HTR-8/SVneo (cell line): ENCODE measurements at regions not wholly inside any gene's neighbourhood (a gene's known extent, or its start where the extent isn't known, plus 50 kb on each side); places are given as distances from the start of the nearest gene placed in this dataset.

Experiments used
- DNase-seq: peaks from one replicate; pipeline ENCODE4 v3.0.0; 2011; ENCODE audit warnings: low spot score, mixed read lengths; ENCODE audit not compliant: insufficient read length
- FAIRE-seq: peaks from 2 replicates; lab custom pipeline; 2011; peaks lifted over from hg19 to GRCh38; lab: Jason Lieb, UNC

DNA sequence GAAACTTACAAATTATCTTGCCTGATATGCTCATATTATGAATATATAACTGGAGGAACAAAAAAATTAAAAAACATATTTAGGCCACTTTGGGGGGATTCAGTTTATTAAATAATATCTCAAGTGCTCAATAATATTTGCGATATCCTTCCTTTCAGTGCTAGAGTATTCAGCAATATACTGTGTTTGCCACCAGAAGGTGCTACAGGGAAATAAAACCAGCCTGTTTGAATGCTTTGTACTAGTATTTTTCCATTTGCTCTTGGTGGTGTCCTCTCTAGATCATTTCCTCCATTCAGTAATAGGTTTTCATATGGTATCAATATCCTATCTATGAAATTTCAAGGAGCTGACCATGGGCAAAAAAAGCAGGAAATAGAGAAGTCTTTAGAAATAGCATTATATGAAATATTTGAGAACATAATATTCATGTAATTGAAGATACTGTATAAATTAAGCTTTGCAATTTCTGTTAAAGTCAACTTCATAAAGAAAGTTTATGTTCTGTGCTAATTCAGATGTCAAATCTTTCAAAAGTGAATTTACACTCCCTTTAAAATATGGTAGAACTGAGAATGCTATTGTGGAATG is 106.2 kb upstream of the NAV3 start:
- FAIRE-seq (no peak), DNase-seq (no peak)

DNA sequence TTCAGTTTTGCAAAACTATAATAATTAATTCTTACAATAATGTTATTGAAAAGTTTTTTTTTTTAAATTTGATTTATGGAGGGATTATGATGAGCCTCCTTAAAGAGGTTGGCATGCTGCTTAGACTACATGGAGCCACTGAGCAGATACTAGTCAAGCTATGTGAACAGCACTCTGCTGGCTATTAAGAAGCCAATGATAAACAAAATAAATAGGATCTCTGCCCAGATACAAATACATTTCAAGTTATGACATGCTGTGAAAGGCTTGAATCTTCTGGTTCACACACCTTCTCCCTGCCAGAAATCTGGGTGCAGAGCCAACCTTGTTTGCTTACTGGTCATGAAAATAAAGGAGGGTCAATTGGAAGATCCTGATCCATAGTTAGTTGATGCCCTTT is 107.4 kb upstream of the NAV3 start:
- no peak for FAIRE-seq
- DNase-seq: no peak

- FAIRE-seq (no peak), DNase-seq (no peak)
Observed at GRCh38 chr12:77722536-77722935, 108.2 kb upstream of the NAV3 start.

- no peak for FAIRE-seq
- DNase-seq: no peak
Observed at GRCh38 chr12:77720258-77720657, 110.4 kb upstream of the NAV3 start.

DNA sequence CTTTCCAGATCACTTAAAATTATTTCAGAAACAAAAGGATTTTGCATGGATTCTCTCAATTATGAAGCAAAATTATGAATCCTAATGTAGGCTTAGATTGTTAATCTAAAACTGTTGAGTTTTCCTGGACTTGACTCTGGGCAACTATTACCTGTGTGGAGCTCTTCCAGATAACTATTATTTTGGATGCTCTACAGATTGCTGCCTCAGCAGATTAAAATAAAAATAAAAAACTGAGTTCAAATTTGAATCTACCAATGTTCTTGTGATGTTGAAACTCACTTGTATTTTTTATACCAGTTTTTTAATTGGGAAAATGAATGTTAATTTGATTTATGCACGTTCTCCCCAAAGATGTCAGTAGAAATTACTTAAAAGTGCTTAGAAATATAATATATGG is 120.5 kb upstream of the NAV3 start:
- FAIRE-seq (no peak), DNase-seq (no peak)

DNA sequence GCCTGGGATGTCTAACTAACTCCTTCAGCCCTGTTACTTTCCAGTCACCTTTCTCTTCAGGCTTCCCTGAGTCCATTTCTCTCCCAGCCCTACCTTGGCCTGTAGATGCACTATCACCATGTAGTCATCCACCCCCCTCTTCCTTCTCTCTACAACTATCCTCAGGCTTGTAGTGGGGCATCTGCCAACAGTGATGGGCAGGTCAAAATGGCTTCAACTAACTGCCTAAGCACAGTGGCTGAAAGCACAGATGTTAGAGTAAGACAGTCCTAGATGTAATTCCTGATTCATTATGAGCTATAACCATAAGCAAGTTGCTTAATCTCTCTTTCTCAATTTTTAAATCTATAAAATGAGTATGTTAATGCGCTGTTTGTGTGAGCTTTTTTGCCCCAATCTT is 133.6 kb upstream of the NAV3 start:
- DNase-seq (no peak), FAIRE-seq (no peak)

DNA sequence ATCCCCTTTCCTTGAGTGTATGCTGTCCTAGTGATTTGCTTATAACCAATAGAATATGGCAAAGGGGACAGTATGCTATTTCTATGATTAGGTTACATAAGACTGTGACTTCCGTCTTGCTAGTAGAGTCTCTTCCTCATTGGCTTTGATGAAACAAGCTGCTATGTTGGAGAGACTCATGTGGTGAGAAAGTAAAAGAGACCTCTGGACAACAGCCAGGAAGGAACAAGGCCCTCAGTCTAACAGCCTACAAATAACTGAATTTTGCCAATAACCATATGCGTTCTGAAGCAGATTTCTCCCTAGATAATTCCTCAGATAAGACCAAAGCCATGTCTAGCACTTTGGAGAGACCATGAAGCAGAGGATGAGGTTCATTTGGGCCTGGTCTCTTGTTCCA is 134.5 kb upstream of the NAV3 start:
- no peak for DNase-seq
- FAIRE-seq: no peak

DNA sequence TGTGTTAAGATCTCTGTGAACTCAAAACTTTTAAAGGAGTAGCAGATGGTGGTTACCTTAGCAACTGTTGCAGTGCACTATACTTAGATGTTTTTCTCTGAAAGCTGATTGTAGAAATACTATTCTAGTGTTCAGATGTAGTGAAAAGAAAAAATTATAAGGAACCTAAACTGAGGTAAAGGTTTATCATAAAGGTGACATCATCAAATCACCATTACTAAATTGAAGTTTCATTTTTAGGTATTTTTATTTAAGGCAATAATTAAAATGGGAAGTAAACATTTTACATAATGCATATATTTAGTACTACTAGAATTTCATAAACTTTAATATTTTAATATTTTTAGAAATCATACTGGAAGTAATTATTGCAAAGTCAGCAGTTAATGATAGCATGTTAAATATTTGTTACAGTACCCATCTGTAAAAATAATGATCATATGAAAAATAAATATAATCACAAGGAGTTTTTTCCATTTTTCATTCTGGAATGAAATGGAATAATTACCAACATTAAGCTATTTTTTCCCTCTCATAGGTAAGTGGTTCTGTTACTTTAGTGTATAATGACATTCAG is 141.1 kb upstream of the NAV3 start:
- no peak for FAIRE-seq
- DNase-seq: no peak

- FAIRE-seq: no peak
- no peak for DNase-seq
Observed at GRCh38 chr12:77687321-77687720, 143.4 kb upstream of the NAV3 start.

DNA sequence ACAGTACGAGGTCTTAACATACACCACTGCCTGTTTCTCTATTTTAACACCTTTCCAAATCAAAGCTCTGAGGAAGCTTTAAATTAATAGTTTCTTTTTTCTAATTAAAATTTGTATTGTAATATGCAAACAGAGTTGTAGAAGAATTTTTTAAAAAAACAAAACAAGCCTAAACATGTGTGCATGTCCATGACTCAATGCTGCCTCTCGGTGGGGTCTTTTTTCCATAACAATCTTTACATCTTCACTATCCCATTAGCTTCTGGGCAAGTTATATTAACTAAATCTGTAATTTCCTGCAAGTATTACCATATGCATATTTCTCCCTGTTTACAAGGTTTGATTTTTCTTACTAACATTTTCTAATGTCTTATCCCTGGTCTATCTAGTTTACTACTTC is 143.9 kb upstream of the NAV3 start:
- DNase-seq (no peak), FAIRE-seq (no peak)

- DNase-seq (no peak), FAIRE-seq (no peak)
Observed at GRCh38 chr12:77685901-77686300, 144.8 kb upstream of the NAV3 start.

- DNase-seq (peak; percentile 28), FAIRE-seq (no peak)
Observed at GRCh38 chr12:77685112-77685511, 145.6 kb upstream of the NAV3 start.

- DNase-seq (no peak), FAIRE-seq (no peak)
Observed at GRCh38 chr12:77682488-77682887, 148.2 kb upstream of the NAV3 start.

DNA sequence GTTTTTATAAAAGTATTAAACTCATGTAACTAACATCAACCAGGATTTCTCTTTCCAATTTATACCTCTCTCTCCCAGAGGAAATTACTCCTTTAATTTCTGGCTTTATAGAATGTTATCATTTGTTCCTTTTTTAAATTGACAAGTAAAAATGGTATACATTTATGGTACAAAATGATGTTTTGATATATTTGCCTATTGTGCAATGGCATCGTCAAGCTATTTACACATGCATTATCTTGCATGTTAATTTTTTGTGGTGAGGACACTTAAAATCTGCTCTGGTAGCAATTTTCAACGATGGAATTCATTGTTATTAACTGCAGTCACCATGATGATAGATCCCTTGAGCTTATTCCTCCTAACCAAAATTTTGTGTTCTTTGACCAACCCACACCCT is 149.0 kb upstream of the NAV3 start:
- FAIRE-seq (no peak), DNase-seq (no peak)

DNA sequence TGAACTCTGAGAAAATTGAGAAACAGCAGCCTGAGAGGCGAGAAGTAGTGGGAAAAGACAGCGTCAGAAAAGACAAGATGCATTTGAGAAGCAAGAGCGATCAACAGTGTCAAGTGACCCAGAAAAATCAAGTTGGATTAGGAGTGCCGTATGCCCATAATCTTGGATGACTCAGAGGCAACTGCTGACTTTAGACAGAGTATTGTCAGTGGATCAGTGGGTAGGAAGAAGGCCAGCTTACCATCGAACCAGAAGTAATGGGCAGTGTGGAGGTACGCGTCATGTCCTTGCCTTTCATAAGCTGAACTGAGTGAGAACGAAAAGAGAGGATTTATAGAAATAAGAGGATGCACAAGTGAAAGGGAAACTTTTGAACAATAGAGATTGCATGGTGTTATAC is 151.0 kb upstream of the NAV3 start:
- DNase-seq: no peak

GRCh38 chr12:77678621-77679020 is 152.1 kb upstream of the NAV3 start:
- DNase-seq: no peak
- FAIRE-seq: no peak

More for the DNA sequence above, 151.0 kb upstream of the NAV3 start:
- no peak for FAIRE-seq

GRCh38 chr12:77667101-77667500 is 163.6 kb upstream of the NAV3 start:
- DNase-seq (no peak), FAIRE-seq (no peak)

- DNase-seq (no peak), FAIRE-seq (no peak)
Observed at GRCh38 chr12:77648716-77649115, 182.0 kb upstream of the NAV3 start.

DNA sequence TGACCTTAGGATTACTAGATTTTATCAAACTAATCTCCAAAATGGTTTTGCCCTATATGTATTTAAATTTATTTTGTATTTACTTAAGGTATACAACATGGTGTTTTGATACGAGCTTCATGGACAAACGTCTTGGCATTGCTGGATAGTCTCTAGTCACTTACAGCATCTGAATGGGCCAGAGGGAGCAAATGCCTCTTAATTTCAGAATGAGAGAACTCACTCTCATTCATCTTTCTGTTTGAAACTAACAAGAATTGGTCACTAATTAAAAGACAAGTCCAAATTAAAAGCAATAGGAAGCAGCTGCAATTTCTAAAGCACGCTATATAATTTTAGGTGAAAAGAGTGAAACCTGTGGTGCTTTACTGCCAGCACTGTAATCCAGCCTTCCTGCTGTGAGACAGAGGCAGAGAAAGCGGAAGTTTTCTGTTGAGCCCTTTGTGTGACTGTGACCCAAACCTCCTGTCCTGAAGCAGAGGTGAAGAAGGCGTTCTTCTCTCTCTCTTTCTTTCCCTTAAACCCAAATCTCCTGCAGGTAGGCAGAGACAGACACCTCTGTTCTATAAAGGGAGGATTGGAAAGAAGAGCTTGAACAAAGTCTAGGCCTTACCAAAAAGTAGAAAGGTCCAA is 184.6 kb upstream of the NAV3 start:
- DNase-seq (no peak), FAIRE-seq (no peak)

DNA sequence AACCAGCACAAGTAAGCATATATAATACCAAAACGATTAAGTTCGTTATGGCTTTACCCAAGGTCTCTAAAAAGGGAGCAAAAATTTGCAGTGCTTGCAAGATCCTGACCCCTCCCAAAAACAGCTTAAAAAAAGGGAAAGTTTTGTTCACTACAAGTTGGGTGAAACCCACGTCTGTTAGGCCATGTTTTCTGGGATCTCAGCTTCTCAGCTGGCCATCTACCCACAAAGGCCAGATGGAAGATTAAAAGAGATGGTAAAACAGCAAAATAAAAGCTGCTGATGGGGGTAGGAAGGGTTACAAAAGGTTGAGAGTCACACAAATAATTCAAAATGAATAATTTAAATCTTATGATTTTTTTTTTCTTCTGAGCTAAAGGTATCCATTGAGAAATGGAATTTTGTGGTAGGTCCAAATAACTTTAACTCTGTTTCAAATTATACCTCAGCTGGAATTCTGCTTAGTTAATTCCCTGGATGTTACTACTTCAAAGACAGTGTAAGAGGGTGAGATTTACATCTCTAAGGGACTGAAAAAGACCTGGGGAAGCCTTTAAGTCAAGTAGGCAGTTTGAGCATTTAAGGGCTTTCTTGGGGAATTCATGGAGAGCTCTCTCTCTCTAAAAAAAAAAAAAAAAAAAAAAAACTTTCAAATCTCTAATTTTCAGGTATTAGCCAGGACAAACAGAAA is 185.6 kb upstream of the NAV3 start:
- FAIRE-seq: no peak

DNA sequence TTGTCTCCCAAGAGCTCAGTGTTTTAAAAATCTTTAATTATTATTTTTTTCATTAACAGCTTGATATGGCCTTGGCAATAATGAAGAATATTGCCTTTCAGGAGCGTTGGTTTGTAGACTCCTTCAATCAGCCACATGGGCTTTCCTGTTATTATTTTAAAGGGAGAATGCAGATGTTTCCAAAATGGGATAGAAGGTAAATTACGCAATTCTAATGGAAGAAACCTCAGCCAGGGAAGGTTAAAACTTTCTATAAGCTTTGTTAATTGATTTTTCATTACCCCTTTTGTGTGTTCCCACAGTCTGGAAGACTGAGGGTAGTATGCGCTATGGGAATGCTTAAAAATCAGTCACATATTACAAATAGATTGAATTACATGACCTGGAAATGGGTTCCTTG is 188.4 kb upstream of the NAV3 start:
- FAIRE-seq (no peak), DNase-seq (no peak)

More for the DNA sequence above, 185.6 kb upstream of the NAV3 start:
- no peak for DNase-seq
